Thoracic aorta (tissue), 2 donors: ENCODE measurements at regions not wholly inside any gene's neighbourhood (a gene's known extent, or its start where the extent isn't known, plus 50 kb on each side); places are given as distances from the start of the nearest gene placed in this dataset.

Experiments
- ATAC-seq: fragments of 150-250 bp; one replicate; pipeline ENCODE4 v1.8.0; 2017; ENCODE audit warnings: low read depth; ENCODE audit not compliant: insufficient number of reproducible peaks, low FRiP score
- DNase-seq: peaks from one replicate; pipeline ENCODE4 v3.0.0-alpha.2; 2020; ENCODE audit warnings: low spot score
- H3K27ac ChIP-seq, 2 donors: fragments of 200-600 bp; sonication (generic); 1 replicate in 1 of 2; 2 replicates in 1 of 2; pipeline ENCODE4 v1.5.1; 2016; ENCODE audit warnings: mild to moderate bottlenecking in 2 of 2, moderate library complexity in 2 of 2
- H3K27me3 ChIP-seq: fragments of 200-600 bp; sonication (generic); replicated peaks from 2 replicates; pipeline ENCODE4 v1.6.0; 2016; ENCODE audit warnings: mild to moderate bottlenecking; ENCODE audit not compliant: insufficient read depth
- H3K36me3 ChIP-seq: fragments of 200-600 bp; sonication (generic); one replicate; pipeline ENCODE4 v1.5.1; 2016
- H3K4me1 ChIP-seq, 2 donors: fragments of 200-600 bp; sonication (generic); 1 replicate in 1 of 2; 2 replicates in 1 of 2; pipeline versions ENCODE4 v1.5.1 to v1.6.0; 2016; ENCODE audit warnings: low read depth in 2 of 2, mild to moderate bottlenecking in 1 of 2; ENCODE audit not compliant: control insufficient read depth in 1 of 2
- H3K4me3 ChIP-seq: fragments of 200-600 bp; sonication (generic); 2 replicates; pipeline ENCODE4 v1.5.1; 2016; ENCODE audit warnings: mild to moderate bottlenecking
- H3K9me3 ChIP-seq: fragments of 200-600 bp; sonication (generic); 2 replicates; pipeline ENCODE4 v1.5.1; 2016
- TF ChIP-seq, protein P1 (sequence below): fragments of 200-600 bp; sonication (generic); IDR thresholded peaks from one replicate; pipeline ENCODE4 v1.5.1; 2019; ENCODE audit warnings: antibody characterized with exemption

DNA sequence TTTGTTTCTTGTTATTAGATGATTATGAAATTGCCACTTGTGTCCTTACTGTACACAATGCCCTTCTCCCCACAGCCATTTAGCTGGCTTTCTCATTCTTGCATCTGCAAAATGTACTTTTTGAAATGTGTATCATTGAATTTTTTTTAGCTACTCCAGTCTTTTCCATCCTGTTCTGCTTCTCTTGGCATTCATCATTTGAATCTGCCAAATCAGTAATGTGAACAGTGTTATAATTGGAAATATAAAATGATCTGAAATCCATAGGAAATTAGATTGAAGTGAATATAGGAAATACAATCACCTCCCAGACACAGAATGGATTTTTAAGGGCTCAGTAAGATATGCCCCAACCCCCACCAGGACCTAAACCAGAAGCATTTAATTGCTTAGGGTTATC, 253.4 kb downstream of the C12orf50 start:
- H3K36me3 ChIP-seq: no peaks in the 10 kb centered on the region
- ATAC-seq: no peak
- H3K4me1 ChIP-seq: peaks cover 0 to 13% of the 10 kb centered on the region in 2 donors
- no peak overlapping the region for H3K4me3 ChIP-seq
- TF ChIP-seq, protein P1, sequence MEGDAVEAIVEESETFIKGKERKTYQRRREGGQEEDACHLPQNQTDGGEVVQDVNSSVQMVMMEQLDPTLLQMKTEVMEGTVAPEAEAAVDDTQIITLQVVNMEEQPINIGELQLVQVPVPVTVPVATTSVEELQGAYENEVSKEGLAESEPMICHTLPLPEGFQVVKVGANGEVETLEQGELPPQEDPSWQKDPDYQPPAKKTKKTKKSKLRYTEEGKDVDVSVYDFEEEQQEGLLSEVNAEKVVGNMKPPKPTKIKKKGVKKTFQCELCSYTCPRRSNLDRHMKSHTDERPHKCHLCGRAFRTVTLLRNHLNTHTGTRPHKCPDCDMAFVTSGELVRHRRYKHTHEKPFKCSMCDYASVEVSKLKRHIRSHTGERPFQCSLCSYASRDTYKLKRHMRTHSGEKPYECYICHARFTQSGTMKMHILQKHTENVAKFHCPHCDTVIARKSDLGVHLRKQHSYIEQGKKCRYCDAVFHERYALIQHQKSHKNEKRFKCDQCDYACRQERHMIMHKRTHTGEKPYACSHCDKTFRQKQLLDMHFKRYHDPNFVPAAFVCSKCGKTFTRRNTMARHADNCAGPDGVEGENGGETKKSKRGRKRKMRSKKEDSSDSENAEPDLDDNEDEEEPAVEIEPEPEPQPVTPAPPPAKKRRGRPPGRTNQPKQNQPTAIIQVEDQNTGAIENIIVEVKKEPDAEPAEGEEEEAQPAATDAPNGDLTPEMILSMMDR: no peak
- no peaks in the 10 kb centered on the region for H3K27me3 ChIP-seq
- H3K27ac ChIP-seq: no peak overlapping the region
- no peaks in the 10 kb centered on the region for H3K9me3 ChIP-seq
- DNase-seq: no peak

DNA sequence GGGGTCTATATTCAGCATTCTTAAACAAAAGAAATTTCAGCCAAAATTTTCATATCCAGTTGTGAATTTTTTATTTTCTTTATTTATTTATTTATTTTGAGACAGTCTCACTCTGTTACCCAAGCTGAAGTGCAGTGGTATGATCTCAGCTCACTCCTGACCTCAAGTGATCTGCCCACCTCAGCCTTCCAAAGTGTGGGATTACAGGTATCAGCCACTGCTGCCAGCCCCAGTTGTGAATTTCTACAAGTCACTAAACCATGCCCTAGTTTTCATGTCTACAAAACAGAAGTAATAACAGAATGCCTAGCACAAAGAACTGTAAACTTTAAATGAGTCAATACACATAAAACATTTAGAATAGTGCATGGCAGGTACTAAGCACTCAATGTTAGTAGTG, 254.2 kb downstream of the C12orf50 start:
- no peak for ATAC-seq
- Histone ChIP-seq H3K4me1 (peaks cover 0 to 8% of the 10 kb centered on the region in 2 donors), H3K27ac (no peak overlapping the region), H3K9me3 (no peaks in the 10 kb centered on the region), H3K27me3 (no peaks in the 10 kb centered on the region), H3K4me3 (no peak overlapping the region), H3K36me3 (no peaks in the 10 kb centered on the region)
- no peak for DNase-seq
- TF ChIP-seq, protein P1: no peak

GRCh38 chr12:87772401-87772800, 256.8 kb downstream of the C12orf50 start:
- Histone ChIP-seq H3K9me3 (no peaks in the 10 kb centered on the region), H3K27ac (no peak overlapping the region), H3K4me3 (no peak overlapping the region), H3K27me3 (no peaks in the 10 kb centered on the region), H3K36me3 (no peaks in the 10 kb centered on the region), H3K4me1 (peaks cover 0 to 8% of the 10 kb centered on the region in 2 donors)
- TF ChIP-seq, protein P1: no peak
- ATAC-seq (no peak), DNase-seq (no peak)

- ATAC-seq (no peak), DNase-seq (no peak)
- Histone ChIP-seq H3K36me3 (no peaks in the 10 kb centered on the region), H3K4me3 (no peak overlapping the region), H3K9me3 (no peaks in the 10 kb centered on the region), H3K27ac (no peak overlapping the region), H3K4me1 (no peaks in the 10 kb centered on the region), H3K27me3 (no peaks in the 10 kb centered on the region)
- TF ChIP-seq, protein P1: no peak
These were observed 260.5 kb downstream of the C12orf50 start for GRCh38 chr12:87768501-87769287.

DNA sequence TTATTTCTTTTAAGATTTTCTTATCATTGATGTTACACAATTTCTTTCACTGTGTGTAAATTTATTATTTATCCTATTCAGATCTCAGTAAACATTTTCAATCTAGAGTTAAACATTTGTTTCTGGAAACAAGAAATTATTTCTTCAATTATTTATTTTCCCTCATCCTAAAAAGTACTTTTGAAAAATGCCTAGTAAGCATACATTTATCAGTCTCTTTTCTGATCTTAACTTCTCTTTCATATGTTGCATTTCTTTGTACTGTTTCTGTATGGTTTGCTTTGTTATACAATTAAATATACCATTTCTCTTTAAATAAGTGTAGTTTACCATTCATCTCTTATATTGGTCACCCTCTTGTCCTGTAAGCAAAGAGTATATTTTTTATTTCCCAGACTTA, 263.2 kb downstream of the C12orf50 start:
- Histone ChIP-seq H3K27me3 (no peaks in the 10 kb centered on the region), H3K36me3 (no peaks in the 10 kb centered on the region), H3K4me3 (no peak overlapping the region), H3K4me1 (no peaks in the 10 kb centered on the region), H3K9me3 (no peaks in the 10 kb centered on the region), H3K27ac (no peak overlapping the region)
- DNase-seq (no peak), ATAC-seq (no peak)
- TF ChIP-seq, protein P1: no peak
